Stimulated activated CD4-positive, alpha-beta T cell treated with anti-CD3 and anti-CD28 coated beads, Interleukin-1b, Interleukin-23, amount 100 ng/mL, for 4 hours (primary cell): ENCODE measurements at regions not wholly inside any gene's neighbourhood (a gene's known extent, or its start where the extent isn't known, plus 50 kb on each side); places are given as distances from the start of the nearest gene placed in this dataset.

Experiments used
- DNase-seq, 2 donors: peaks; one replicate each; pipeline ENCODE4 v3.0.0-alpha.2; 2020; ENCODE audit warnings: low read depth in 2 of 2

- DNase-seq = no peak
Observed at GRCh38 chr6:43919774-43920173, 149.8 kb downstream of the VEGFA start.

GRCh38 chr6:43917878-43918382, 147.9 kb downstream of the VEGFA start:
- no peak for DNase-seq

DNA sequence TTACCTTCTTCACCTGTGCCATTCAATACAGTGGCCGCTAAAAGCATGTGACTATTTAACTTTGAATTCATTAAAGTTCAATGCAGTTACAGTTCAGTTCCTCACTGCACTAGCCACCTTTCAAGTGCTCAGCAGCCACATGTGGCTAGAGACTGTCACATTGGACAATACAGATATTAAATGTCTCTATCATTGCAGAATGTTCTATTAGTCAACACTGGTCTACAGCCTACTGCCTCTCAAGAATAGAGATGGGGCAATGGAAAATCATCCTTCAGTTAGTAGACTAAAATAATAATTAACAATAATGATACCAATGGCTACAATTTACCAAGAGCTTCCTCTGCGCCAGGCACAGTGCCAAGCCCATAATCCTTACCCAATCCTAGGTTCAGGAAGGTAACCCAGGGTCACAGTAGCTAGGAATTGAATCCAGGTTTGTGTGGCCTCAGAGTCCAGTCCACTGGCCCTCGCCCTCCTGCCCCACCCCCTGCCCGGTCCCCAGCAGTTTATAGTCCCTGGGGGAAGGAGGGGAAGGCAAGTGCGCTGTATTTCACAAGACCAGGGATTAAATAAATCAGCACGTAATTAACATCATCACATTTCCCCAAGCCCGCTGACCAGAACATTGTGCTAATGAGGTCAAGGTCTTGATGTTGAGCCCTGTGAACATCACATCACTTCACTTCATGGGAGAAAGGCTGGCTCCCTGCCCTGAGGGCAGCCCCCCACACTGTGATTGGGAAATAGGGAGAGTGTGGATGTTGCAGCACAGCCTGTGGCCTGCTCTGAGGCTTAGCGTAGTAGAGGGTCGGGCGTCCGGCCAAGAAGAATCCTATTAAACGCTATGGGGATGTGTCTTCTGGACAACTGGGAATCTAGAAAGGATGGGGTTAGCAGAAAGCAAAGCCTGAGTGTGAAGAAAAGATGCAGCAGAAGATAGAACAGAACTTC, 147.2 kb downstream of the VEGFA start:
- no peak for DNase-seq

DNA sequence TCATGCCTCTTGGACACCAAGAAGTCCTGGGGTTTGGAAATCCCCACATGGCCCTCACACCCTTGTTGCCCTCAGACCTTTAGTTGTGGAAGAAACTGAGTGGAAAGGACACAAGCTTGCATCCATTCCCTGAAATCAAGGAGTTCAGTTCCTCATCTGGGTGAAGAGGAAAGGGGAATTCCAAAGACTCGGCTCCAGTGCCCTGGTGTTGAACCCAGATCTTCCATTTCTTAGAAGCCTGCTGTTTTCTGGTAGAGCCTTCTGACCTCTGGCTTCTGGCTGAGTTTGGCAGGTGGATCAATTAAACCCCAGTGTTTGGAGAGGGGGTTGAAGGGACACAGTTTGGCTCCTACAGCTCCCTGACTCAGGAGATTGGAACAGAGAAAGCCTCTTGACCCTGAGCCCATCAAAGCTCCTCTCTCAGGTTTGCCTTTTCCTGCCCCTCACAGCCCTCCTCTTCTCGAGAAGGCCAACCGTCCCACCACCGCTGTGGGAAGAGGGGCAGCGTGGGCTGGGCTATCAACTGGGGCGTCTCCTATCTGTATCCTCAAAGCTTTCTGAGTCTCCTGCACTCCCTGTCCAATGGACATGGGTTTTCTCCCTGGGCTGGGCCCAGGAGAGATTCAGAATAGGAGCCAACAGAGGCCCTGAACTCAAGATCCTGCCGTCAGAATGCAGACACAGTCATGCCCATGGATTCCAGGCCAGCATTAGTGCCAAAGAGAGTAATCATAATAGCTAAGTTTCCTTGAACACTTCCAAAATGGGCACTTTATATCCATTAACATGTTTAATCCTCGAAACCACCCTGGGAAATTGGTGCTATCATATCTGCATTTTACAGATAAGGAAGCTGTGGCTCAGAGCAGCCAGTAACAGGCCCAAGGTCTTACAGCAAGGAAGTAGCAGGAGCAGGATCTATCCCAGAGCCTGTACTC, 146.2 kb downstream of the VEGFA start:
- no peak for DNase-seq

DNA sequence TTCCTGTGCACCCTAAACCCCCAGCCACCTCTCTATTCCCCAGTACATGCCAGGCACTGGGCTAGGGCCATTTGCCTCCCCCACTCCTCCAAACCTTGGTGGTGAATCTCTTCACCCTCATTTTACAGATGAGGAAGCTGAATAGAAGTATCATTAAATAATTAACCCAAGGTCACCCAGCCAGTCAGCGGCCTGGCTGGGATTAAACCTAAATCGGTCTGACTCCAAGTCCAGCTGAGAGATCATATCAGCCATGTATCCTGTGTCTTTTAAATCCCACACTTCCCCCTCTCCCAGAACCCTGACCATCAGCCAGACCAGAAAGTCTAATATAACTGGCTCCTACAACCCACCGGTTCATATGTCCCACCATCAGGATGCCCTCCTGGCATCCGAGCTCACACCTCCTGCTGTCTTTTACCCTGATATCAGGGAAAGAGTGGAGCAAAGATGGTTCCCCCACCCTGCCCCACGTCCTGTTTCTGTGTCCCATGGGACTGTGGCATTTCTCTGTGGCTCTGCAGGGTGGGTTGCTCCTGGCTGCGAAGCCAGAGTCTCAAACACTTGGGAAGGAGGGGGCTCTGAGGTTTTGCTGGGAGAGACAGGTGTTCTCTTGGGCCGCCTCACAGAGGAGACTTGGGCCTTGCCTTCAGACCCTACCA, 145.3 kb downstream of the VEGFA start:
- no peak for DNase-seq

DNA sequence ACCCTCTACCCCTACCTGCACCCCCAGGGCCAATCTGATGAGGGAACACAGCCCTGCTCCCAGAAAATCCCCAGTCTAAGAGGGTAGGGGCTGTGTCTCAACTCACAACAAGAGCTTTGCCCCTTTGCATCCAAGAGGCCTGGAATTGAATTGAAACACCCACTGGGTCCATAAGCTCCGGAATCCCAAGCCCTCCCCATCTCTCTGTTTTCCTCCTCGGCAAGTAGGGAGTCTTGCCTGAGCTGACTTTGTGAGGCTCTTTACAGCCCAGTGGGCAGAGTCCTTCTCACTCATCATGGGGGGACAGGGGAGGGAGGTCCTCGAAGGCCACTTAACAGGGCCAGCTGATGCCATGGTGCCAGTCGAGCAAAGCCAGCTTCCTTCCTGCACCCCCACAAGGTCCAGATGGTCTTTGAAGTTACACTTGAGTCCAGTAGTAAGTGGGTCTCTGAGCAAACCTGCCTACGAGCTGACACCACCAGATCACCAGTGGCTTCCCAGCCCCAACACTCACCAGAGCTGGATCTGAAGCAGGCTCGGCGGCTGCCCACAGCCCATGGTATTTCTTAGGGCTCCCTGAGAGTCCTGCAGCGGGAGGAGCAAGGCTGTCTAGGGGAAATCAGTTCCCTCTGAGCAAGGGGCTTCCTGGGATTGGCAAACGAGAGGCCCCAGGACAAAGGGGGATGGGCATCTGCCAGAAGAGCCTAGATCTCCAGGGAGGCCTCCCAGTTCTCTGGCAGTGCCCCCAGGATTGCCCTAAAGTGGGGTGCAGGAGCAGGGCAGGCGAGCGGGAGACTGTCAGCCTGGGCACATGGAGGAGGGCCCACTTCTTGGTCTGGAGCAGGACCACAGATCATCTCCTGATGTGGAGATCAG, 144.5 kb downstream of the VEGFA start:
- no peak for DNase-seq

GRCh38 chr6:43913375-43914271, 143.6 kb downstream of the VEGFA start:
- DNase-seq = no peak

DNA sequence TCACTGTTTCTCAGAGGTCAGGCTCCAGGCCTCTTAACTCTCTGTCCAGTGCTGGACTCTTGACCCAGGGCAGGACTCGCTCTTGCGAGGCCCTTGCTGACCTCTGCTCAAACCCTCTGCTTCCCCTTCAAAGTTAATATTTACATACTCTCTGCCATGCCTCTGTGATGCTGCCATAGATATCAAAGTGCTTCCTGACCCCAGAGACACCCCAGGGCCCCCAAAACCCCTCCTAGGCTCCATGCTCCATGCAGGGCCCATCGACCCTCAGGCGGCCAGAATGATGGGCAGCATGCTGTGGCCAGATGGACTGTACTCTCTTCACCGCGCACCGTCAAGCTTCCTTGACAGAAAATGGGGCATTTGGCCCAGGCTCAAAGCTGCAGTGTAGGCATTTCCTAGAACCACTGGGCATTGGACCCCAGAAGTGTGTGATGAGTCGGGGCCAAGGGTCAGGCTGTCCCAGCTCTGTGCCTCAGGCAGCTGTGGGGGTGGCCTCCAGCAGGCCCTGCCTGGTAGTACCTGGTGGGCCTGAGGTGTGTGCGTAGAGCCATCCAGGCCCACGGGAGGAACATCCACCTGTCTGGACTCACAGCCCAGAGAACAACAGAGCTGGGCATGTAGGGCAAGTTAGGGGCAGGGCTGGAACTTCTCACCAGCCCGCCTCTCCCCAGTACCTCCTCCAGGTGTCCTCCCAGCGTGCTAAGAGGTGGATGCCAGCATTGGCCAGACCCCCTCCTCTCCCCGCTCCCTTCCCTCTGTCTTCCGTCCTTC, 142.8 kb downstream of the VEGFA start:
- no peak for DNase-seq

DNA sequence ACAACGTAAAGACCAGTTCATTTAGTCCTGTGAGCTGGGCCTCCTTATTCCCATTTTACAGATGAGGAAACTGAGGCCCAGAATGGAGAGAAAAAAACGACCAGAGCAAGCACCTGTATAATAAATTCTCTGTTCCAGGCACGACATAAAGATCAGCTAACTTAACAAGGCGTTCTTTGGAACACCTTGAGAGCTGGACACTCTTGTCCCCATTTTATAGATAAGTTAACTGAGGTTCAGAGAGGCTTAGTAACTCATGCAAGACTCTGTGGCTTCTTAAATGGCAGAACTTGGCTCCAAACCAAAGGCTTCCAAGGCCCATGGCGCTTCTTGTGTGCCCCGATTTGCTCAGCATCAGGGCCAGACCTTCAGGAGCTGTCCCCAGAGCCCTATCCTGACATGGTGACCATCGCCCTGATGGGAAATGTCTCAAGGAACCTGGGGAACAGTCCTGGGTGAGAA, 142.1 kb downstream of the VEGFA start:
- DNase-seq = no peak

DNA sequence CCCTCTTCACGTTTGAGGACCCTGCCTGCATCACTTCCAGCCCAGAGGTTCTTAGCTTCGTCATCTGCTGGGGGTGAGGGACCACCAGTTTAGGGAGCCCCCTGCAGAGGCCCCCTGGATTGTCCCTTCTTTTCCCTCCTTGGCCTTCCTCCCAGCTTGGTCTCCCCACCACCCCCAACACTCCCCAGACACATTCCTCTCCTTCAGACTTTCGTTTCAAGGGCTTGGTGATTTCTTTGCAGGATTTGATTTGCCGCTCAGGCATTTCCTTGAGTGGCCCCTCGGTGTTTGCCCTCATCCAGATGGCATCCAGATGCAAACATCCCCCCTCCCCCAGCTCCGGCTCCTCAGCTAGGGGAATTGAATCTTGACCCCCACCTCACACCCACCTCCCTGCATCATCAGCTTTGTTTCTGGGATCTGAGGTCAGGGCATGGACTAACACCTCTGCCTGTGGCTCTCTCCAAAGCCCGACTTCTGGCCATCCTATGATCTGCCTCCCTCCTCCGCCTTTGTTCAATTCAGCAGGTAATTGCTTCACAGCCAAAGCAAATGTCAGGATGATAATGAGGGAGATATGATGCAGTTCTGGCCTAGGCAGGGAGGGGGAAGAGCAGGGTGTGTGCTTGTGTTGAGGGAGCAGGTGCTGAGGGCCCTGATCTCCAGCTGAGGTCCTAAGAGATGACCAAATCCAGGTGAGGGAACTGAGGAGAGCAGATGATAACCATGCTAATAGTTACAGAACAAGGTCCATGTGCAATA, 141.5 kb downstream of the VEGFA start:
- no peak for DNase-seq

- no peak for DNase-seq
Observed at GRCh38 chr6:43910638-43911353, 140.8 kb downstream of the VEGFA start.

DNA sequence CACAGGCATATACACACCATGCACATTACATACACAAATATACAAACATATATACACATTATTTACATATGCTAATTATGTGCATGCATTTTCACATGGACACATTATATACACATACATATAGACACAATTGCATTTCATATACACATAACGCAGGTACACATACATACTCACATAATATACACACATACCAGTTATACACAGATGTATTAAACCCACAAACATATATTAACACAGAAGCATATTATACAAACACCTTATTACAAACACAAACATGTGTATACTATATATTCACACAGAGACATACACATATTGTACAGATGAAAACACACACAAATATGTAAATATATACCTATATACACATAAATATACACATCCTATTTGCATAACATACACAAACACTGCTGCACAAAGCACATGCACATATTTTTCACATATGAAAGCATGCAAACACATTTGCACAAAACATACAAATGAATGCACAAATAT, 140.2 kb downstream of the VEGFA start:
- no peak for DNase-seq

DNA sequence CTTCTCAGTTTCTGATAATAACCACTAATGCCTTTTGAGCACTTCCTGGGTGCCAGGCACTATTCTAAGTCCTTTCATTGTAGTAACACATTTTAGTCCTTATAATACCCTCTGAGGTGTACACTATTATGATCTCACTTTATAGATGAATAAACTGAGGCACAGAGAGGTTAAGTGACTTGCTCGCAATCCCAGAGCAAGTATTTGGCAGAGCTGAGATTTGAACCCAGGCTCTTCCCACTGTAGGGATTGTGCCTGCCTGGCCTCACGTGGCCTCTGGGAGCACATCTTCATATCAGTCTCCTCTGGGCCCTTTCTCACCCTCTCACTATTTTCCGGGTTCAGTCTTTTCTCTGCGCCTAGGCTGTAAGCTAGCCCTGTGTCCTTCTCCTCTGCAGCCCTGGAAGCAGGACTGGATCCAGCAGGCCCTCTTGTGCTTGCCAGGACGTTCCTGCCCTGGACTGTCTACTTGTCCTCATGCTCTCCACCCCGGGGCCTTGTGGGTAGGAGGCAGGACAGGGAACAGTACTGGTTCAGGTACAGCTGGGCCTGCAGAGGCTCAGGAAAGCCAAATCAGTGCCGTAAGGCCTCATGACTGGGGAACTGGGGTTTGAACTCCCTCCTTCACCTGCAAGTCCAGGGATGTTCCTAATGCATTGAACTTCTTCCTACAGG, 139.6 kb downstream of the VEGFA start:
- no peak for DNase-seq

DNA sequence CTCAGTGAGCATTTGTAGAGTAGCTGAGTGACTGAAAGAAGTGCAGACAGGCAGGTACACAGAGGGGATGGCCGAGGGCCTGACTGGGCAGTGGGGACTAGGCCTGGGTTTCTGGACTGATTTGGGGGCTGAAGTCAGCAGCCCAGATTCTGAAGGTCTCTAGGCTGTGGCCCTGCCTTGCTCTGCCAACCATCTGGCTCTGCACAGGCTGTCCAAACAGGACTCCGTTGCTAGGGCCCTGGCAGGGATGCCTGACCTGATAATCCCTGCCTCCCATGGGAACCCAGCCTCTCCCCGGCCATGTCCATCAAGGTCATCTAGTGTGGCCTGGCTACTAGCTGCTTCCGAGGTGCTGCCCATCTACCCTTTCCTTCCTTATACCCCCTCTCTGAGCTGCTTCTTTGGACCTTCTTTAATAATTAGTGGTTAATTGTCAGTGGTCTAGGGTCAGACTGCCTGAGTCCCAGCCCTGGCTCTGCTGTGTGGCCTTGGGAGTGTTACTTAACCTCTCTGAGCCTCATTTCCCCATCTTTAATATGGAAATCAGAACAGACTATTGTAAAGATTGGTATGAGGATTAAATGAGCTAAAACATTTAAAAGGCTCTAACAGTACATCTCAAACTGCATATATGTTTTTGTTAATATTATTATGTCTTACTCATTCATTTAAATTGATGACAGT, 137.9 kb downstream of the VEGFA start:
- no peak for DNase-seq

GRCh38 chr6:43907312-43907711, 137.3 kb downstream of the VEGFA start:
- DNase-seq = no peak
